GM18951 (cell line): ENCODE measurements at regions not wholly inside any gene's neighbourhood (a gene's known extent, or its start where the extent isn't known, plus 50 kb on each side); places are given as distances from the start of the nearest gene placed in this dataset.

Experiments
- POLR2A ChIP-seq: IDR thresholded peaks from 4 replicates; pipeline ENCODE4 v1.6.1; 2011; ENCODE audit warnings: mild to moderate bottlenecking; ENCODE audit not compliant: insufficient read length, insufficient read depth; ENCODE audit errors: extremely low read depth
- in situ Hi-C: fragments of 300-500 bp; cut with MboI; formaldehyde crosslinking; loops from one replicate; pipeline ENCODE4 v1.12.0; 2022; ENCODE audit warnings: low sequenced_read_pairs, mixed read lengths, inconsistent platforms; ENCODE audit not compliant: unreplicated experiment

- in situ Hi-C loops, result no loop called here
- TF ChIP-seq POLR2A, result no peak
Measured at GRCh38 chr14:51538973-51539372, 112.7 kb upstream of the FRMD6 start.

- in situ Hi-C loops, result no loop called here
- TF ChIP-seq POLR2A, result no peak
Measured at GRCh38 chr14:51539571-51540037, 112.1 kb upstream of the FRMD6 start.

GRCh38 chr14:51540364-51540763 is 111.3 kb upstream of the FRMD6 start:
- in situ Hi-C loops, result no loop called here
- TF ChIP-seq POLR2A, result no peak

GRCh38 chr14:51544471-51544870 is 107.2 kb upstream of the FRMD6 start:
- TF ChIP-seq POLR2A, result no peak
- in situ Hi-C loops, result no loop called here

- no peak for TF ChIP-seq POLR2A
- in situ Hi-C loops, result no loop called here
Measured at GRCh38 chr14:51544901-51545300, 106.8 kb upstream of the FRMD6 start.

GRCh38 chr14:51545396-51545795 is 106.3 kb upstream of the FRMD6 start:
- in situ Hi-C loops, result no loop called here
- TF ChIP-seq POLR2A, result no peak

- in situ Hi-C loops, result no loop called here
- no peak for TF ChIP-seq POLR2A
Measured at GRCh38 chr14:51546099-51546498, 105.6 kb upstream of the FRMD6 start.

GRCh38 chr14:51546603-51547258 is 105.0 kb upstream of the FRMD6 start:
- in situ Hi-C loops, result no loop called here

GRCh38 chr14:51547260-51547659 is 104.5 kb upstream of the FRMD6 start:
- in situ Hi-C loops, result no loop called here

More at GRCh38 chr14:51546603-51547258, 105.0 kb upstream of the FRMD6 start:
- no peak for TF ChIP-seq POLR2A

GRCh38 chr14:51547701-51548100 is 104.0 kb upstream of the FRMD6 start:
- no peak for TF ChIP-seq POLR2A
- in situ Hi-C loops, result no loop called here

More at GRCh38 chr14:51547260-51547659, 104.5 kb upstream of the FRMD6 start:
- no peak for TF ChIP-seq POLR2A

- in situ Hi-C loops, result no loop called here
- no peak for TF ChIP-seq POLR2A
Measured at GRCh38 chr14:51548187-51548586, 103.5 kb upstream of the FRMD6 start.

GRCh38 chr14:51550636-51551035 is 101.1 kb upstream of the FRMD6 start:
- no peak for TF ChIP-seq POLR2A
- in situ Hi-C loops, result no loop called here

GRCh38 chr14:51552275-51552674 is 99.4 kb upstream of the FRMD6 start:
- in situ Hi-C loops, result no loop called here

GRCh38 chr14:51552768-51553404 is 98.8 kb upstream of the FRMD6 start:
- in situ Hi-C loops, result no loop called here
- no peak for TF ChIP-seq POLR2A

More at GRCh38 chr14:51552275-51552674, 99.4 kb upstream of the FRMD6 start:
- no peak for TF ChIP-seq POLR2A
